ENCODE measurements at regions not wholly inside any gene's neighbourhood (a gene's known extent, or its start where the extent isn't known, plus 50 kb on each side); places are given as distances from the start of the nearest gene placed in this dataset.
"Not testable (repeated sequence)": the region's sequence is repeated elsewhere in the genome, so short reads cannot be mapped to it uniquely, and the experiment has no call there.

GRCh38 chr9:28941856-28942255, 1368.6 kb upstream of the C9orf72 start:
- in situ Hi-C loops (cut with HindIII; ENCODE audit: low sequenced_read_pairs), result no loop called here

DNA sequence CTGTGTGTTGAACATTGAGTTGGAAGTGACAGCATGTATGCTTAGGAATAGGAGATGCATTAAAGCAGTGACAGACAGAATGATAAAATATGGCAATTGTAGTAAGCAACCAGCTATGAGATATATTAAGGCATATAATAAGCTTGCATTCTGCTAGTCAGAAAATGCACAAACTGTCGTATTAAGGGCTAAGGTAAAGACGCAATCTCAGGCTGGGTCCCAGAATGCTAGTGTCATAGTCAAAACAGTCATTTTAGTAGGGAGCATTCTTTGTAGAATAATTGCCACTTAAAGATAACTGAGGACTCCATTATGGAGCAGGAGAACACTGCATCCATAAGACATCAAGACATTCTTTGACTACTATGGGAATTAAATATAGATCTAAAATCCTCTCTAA, 1369.7 kb upstream of the C9orf72 start:
- in situ Hi-C loops (cut with HindIII; ENCODE audit: low sequenced_read_pairs), result no loop called here

DNA sequence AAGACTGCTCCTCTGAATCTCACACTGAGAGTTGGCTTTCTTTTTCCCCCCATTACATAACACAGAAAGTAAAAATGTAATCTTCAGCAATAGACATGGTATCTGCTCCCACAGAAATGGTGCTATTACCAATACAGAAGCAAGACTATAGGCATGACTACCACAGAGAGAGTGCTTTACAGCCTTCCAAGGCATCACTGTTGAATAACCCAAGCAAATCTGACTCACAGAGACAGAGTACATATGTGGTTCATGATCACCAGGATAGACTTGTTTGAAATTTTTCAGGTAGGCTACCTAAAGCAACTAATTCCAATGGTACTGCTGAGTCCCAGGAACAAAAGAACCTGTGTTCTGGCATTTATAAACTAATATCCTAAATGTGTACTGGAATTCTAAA, 1373.4 kb upstream of the C9orf72 start:
- in situ Hi-C loops (cut with HindIII; ENCODE audit: low sequenced_read_pairs), result no loop called here

- in situ Hi-C loops (cut with HindIII; ENCODE audit: low sequenced_read_pairs), result no loop called here
Measured at GRCh38 chr9:28951945-28952344, 1378.7 kb upstream of the C9orf72 start.

- in situ Hi-C loops (cut with HindIII; ENCODE audit: low sequenced_read_pairs), result no loop called here
Measured at GRCh38 chr9:28956116-28956880, 1383.0 kb upstream of the C9orf72 start.

DNA sequence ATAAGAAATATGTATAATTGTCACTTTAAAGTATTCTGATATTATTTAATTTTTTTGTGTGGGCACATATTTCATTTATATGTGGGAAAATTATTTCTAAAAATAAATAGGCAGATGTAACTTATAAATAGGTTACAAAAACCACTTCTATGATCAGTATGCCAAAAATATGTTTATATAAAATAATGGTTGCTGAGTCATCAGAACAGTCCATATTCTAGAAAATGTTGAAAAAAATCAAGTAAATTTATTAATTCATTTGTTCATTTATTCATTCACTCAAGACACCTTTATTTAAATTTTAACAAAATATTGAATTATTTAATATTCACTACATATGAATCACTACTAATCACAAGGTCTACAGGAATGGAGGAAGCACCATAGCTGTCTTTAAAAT, 1387.3 kb upstream of the C9orf72 start:
- in situ Hi-C loops (cut with HindIII; ENCODE audit: low sequenced_read_pairs), result no loop called here

- in situ Hi-C loops (cut with HindIII; ENCODE audit: low sequenced_read_pairs), result no loop called here
Measured at GRCh38 chr9:28961623-28962022, 1388.3 kb upstream of the C9orf72 start.

DNA sequence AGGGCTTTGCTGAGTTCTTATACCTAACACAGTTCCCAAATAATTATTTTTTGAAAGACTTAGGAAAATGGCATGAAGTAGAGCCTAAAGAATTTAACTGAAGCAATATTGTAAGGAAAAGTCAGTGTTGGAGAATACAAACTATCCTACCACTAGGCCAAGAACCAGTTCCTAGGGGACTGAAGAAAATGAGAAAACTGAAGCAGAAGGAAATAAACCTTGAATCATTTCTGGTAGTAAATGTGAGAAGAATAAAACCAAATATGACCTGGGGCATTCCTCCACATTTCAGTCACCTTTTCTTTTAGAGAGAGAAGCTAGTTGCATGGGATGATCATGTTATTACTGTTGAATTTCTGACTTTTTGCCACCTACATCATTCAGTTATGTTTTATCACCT, 1393.9 kb upstream of the C9orf72 start:
- in situ Hi-C loops (cut with HindIII; ENCODE audit: low sequenced_read_pairs), result no loop called here

DNA sequence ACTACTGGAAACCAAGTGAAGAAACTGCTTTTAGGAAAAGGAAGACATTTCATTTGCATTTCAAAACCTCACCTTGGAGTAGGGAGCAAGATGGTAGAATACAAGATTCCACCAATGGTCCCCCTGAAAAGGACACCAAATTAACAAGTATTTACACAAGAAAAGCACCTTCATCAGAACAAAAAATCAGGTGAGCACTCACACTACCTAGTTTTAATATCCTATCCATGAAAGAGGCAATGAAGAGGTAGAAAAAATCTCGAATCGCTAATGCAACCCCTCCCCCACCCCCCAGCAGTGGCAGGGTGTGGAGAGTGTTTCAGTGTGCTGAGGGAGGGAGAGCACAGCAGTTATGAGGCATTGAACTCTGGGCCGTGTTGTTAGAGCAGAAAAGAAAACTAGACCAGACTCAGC, 1397.0 kb upstream of the C9orf72 start:
- in situ Hi-C loops (cut with HindIII; ENCODE audit: low sequenced_read_pairs), result no loop called here

- in situ Hi-C loops (cut with HindIII; ENCODE audit: low sequenced_read_pairs), result no loop called here
Measured at GRCh38 chr9:28971881-28972280, 1398.6 kb upstream of the C9orf72 start.

DNA sequence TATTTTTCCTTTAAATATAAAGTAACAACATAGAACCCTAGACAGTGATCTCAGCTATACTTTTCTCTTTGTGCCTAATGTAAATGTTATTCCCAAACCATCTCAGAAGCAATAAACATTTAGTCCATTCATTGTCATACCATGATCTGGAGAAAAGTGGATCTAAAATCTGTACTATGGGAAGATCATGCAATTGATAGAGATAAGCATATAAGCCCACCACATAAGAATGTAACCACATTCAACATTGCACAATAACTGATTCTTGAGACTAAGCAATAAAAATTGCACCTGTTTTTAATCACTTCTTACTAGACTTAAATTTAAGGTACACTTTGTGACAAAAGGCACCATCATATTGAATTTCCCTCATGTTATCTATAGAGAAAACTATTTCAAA, 1403.0 kb upstream of the C9orf72 start:
- in situ Hi-C loops (cut with HindIII; ENCODE audit: low sequenced_read_pairs), result no loop called here

GRCh38 chr9:28976684-28977083, 1403.4 kb upstream of the C9orf72 start:
- in situ Hi-C loops (cut with HindIII; ENCODE audit: low sequenced_read_pairs), result no loop called here

DNA sequence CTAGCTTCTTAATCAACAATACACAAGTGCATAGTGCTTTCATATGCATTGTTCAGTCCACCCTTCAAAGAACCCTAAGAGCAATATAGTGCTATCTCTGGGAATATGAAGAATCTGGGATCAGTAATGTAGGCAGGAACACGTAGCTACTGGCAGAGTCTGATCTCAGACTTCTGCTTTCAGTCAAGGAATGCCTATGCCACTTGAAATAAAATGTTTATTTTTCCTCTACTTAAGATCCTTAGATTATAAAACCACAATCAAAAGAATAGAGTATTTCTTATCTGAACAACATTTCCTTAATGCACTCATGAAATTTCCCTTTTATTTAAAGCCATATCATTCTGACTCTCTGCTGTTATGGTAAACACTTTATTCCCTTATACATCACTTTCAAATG, 1407.8 kb upstream of the C9orf72 start:
- in situ Hi-C loops (cut with HindIII; ENCODE audit: low sequenced_read_pairs), result no loop called here

DNA sequence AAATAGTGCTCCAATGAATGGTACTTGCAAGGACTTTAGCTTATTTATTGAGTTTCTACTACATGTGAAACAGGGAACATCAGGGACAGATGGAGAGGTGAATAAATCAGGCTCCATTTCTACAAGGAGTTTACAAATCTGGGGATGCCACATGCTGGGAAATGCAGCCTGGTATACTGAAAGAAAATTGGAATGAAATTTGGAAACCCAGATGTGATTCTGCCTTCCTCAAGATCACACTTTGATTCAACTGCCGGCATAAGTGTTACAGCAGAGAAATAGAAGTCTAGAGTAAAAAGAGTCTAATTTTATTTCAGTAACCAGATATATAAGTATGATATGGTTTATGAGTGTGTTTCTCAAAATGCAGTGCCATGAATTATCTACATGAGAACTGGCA, 1408.4 kb upstream of the C9orf72 start:
- in situ Hi-C loops (cut with HindIII; ENCODE audit: low sequenced_read_pairs), result no loop called here

DNA sequence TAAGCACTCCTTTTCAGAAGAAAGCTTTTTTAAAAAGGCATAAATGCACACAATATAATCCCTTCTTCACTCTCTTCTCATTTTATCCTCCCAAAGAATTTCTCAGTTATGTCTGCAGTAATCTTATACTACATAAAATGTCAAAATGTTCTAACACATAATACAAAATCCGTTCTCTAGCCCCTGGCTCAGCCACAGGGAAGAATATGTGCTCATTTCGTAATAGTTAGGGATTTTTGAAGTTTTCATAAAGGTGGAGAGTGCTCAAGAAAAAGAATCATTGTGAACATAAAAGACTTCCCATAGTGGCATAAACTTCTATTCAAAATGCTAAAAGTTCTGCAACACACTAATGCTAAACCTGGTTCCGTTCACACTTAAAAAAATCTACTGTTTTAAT, 1410.7 kb upstream of the C9orf72 start:
- in situ Hi-C loops (cut with HindIII; ENCODE audit: low sequenced_read_pairs), result no loop called here

GRCh38 chr9:28990009-28990408, 1416.7 kb upstream of the C9orf72 start:
- in situ Hi-C loops (cut with HindIII; ENCODE audit: low sequenced_read_pairs), result not testable (repeated sequence)

DNA sequence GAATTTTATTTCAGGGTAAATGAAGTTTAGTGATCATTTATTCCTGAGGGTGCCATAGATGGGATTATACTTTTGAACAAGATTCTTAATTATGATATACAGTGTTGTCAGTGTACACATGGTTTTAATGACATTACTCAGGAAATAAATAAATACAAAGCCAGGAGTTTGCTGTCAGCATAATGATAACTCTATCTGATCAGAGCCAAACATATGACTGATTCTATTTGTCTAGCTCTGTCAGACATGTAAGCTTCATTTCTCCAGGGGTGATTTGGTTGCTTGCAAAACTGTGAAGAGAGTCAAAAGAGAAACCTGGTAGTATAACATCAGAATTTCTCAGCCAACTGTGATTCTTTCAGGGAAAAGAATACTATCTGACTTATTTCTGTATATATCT, 1425.8 kb upstream of the C9orf72 start:
- in situ Hi-C loops (cut with HindIII; ENCODE audit: low sequenced_read_pairs), result no loop called here

GRCh38 chr9:28999806-29000205, 1426.5 kb upstream of the C9orf72 start:
- in situ Hi-C loops (cut with HindIII; ENCODE audit: low sequenced_read_pairs), result no loop called here

DNA sequence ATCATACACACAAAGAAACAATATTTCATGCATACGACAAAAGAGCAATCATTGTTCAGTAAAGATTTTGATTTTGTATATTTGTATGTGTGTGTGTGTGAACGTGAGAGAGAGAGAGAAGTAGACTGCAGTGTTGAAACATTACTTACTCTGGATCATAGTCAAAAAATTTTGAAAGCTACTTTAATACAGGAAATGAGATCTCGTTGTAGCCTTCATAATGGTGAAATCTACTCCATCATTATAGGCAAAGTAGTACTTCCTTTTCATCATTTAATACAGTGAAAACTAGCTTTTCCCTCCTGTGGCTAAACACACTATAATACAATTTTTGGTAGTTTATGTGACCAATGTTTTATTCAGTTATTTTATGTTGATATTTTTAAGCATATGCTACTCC, 1427.7 kb upstream of the C9orf72 start:
- in situ Hi-C loops (cut with HindIII; ENCODE audit: low sequenced_read_pairs), result no loop called here

DNA sequence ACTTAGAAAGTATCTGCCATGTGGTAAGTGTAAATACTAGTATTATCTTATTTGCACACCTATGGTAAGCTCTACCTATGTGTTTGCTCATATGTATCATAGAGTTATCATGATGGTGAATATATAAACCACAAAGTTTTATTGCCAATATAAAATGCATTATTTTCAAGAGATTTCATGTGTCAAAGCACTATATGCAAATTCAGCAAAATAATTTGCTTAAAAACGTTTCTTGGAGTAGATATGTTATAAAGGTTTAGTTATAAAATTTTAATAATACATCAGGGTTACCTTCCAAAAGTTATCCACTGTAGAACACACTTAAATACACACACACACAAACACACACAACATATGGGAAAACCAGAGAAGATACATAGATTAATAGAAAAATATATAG, 1431.7 kb upstream of the C9orf72 start:
- in situ Hi-C loops (cut with HindIII; ENCODE audit: low sequenced_read_pairs), result no loop called here

GRCh38 chr9:29006628-29007027, 1433.3 kb upstream of the C9orf72 start:
- in situ Hi-C loops (cut with HindIII; ENCODE audit: low sequenced_read_pairs), result no loop called here

- in situ Hi-C loops (cut with HindIII; ENCODE audit: low sequenced_read_pairs), result no loop called here
Measured at GRCh38 chr9:29012911-29013310, 1439.6 kb upstream of the C9orf72 start.

DNA sequence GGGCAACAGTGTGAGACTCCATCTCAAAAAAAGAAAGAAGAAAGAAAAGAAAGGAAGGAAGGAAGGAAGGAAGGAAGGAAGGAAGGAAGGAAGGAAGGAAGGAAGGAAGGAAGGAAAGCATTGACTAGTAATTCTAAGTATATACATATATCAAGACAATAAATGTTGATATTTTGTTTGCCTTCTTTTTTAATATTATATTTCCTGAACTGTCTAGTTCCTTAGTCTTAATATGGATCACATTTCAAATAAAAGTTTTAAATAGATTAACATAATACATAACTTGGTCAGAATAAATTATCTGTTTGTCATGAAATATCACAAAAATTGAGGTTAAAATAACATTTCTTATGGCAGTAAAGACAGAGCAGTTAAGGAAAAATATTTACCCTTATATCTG, 1448.4 kb upstream of the C9orf72 start:
- in situ Hi-C loops (cut with HindIII; ENCODE audit: low sequenced_read_pairs), result no loop called here

Data from DLD1 (cell line).